ENCODE measurements at regions not wholly inside any gene's neighbourhood (a gene's known extent, or its start where the extent isn't known, plus 50 kb on each side); places are given as distances from the start of the nearest gene placed in this dataset.

- DNase-seq (ENCODE audit: low read depth, low spot score) = no peak
Measured at GRCh38 chr21:16815243-16815642, 697.6 kb upstream of the CXADR start.

- no peak for DNase-seq (ENCODE audit: low read depth, low spot score)
Measured at GRCh38 chr21:16821588-16821987, 691.3 kb upstream of the CXADR start.

DNA sequence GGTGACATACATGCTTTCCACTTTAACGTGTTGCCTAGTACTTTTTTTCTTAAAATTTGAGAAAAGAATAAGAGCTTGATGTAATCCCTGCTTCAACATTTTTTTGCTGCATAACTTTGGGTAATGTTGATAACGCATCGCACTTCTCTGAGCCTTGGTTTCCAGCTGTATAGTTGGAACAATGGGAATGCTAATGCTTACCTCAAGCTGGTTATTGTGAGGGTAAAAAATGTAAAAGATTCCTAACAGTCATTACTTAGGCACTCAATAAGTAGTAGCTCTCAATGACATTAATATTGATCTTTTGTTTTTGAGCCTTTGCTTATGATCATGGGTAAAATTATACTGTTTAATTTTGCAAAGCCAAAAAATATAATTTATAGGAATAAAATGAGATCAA is 683.3 kb upstream of the CXADR start:
- DNase-seq (ENCODE audit: low read depth, low spot score) = no peak

DNA sequence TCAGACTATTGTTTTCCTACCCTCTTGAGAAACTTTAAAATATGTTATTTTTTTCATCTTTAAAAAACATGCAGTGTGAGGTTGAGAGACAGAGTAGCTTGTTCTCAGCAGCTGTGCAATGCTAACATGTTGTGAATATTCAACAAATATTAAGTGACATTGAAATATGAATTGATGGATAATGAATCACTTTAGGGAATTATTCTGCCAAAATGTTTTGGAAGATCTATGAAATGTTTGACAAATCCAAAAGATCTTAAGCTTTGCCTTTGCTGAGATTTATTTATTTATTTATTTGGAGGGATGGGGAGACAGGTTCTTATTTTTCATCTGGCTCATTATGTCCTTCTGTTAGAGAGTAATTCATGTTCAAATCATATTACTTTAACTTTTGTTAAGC is 680.1 kb upstream of the CXADR start:
- DNase-seq (ENCODE audit: low read depth, low spot score) = no peak

DNA sequence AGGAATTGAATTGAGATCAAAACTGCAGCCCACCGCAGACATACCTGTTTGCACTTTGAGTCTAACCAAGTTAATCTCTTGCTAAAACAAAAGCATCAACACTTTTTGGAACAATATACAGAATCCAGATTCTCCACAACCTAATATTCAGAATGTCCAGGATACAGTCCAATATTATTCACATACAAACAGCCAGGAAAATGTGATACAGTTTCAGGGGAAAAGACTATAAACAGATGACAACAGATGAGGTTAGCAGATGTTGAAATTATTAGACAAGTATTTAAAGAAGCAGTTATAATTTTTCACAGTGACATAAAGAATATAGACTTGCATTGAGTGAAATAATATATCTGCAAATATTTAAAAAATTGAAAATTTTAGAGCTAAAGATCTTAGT is 678.1 kb upstream of the CXADR start:
- no peak for DNase-seq (ENCODE audit: low read depth, low spot score)

GRCh38 chr21:16837321-16837720 is 675.5 kb upstream of the CXADR start:
- no peak for DNase-seq (ENCODE audit: low read depth, low spot score)

GRCh38 chr21:16837721-16838120 is 675.1 kb upstream of the CXADR start:
- no peak for DNase-seq (ENCODE audit: low read depth, low spot score)

GRCh38 chr21:16838331-16838730 is 674.5 kb upstream of the CXADR start:
- no peak for DNase-seq (ENCODE audit: low read depth, low spot score)

DNA sequence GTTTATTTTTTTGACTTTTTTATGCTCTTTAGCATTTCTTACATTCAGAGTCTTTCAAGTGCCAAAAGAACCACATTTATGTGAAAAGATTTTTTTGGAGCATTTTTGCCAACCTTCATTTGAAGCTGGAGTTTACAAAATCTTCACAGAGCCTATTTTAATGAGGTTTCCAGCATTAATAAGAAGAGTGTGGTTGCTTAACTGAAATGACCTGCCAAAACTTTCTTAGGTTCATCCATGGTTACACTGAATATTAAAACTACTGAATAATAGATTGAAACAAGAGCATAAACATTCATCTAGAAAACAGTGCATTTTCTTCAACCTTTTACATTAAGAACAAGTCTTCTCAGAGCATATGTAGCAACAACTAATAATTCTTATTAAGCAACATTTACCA is 672.3 kb upstream of the CXADR start:
- no peak for DNase-seq (ENCODE audit: low read depth, low spot score)

DNA sequence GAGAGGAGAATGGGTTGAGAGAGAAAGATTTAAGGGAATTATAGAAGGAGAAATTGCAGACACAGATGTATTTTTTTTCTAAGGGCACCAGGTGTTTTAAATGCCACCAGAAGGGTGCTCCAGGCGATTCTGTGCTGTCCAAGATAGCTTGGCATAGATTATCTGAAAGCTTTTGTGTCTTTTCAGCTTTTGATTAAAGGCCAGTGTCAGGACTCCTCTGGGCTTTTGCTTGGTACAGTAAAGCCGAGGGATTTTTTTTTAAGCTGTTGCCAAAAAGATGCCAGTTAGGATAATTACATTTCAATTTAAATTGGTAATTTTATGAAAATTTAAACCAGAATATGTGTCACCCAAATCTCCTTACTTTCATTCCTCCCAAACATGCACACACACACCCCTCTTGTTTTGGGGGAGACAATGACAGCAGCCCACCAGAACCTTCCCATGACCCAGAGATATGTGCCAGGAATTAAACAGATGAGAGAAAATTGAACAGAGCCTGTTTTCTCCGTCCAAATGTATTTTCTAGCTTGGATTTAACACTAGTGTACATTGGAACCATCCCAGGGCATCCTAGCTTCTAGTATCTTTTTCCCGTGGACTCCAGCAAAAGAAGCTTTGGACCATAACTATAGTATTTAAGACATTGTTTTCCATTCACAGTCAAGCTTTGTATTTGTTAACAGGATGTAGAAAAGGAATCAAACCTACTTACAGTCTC is 670.7 kb upstream of the CXADR start:
- DNase-seq (ENCODE audit: low read depth, low spot score) = no peak

GRCh38 chr21:16842696-16843035 is 670.2 kb upstream of the CXADR start:
- no peak for DNase-seq (ENCODE audit: low read depth, low spot score)

DNA sequence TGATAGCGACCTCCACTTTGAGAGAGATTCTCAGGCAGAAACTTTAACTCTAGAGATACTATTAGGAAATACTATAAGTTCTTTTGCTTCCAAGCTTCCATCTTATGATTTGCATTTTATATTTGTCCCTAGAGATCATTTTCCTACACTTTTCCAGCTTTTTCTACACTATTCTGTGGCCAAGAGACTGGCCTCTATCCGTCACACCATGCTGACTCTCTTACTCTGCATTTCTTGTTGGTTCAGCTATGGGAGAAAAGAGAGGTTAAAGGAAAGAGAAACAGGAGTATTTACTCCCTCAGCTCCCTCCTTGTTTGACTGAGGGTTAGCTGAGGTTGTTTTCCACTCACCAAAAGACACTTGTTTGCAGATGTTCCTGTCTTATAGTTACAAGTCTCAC is 665.6 kb upstream of the CXADR start:
- DNase-seq (ENCODE audit: low read depth, low spot score) = no peak

DNA sequence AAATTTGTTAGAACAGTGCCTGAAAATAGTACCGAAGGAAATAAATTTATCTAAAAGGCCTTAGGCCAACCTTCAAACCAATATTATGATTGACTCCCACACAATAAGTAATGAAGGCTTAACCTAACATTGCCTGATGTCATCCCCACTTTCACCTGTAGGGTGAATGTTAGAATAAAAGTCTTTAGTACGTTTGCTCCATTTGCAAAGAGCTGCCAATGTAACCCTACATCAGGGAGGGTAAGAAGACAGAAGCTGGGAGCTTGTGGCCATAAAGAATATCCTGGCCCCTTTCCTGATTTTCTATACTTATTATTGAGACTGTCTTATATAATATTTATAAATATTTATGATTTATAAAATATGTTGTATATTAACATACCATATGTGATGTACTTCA is 661.8 kb upstream of the CXADR start:
- DNase-seq (ENCODE audit: low read depth, low spot score) = no peak

DNA sequence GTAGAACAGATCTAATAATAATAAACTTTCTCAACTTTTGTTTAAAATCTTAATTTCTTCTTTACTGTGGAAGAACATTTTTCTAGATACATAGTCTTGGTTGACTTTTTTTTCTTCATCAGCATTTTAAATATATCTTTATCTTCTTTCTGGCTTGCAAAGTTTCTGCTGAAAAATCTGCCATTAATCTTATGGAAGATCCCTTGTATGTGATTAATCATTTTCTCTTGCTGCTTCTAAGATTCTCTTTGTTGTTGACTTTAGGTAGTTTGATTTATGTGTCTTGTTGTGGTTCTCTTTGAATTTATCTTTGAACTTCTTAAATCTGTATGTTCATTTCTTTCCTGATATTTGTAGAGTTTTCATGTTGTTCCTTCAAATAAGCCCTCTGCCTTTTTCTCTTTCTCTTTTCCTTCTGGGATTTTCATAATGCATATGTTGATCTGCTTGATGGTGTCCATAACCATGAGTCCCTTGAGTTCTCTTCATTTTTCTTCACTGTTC is 657.6 kb upstream of the CXADR start:
- no peak for DNase-seq (ENCODE audit: low read depth, low spot score)

DNA sequence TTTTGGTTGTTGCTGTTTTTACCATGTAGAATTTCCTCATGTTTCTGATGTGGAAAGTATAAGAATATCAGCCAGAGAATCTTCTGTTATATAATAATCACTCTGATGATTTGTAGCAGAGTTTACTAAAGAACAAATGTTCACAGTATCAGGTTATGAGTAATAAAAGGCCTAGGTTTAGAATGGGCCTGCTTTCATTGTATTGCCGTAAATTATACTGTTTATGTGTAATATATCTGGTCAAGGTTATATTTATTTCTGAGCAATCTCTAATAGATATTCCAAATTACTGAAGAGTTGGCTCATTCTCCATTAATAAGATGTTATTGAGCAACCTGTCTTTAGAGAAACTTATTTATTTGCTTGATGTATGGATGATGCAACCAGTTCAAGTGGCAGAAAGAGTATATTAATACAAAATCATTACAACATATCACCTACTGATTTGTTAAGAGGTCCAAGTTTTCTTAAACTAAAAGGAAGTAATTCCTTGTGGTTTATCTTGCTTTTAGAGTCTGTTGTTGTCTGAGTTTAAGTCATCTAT is 649.4 kb upstream of the CXADR start:
- no peak for DNase-seq (ENCODE audit: low read depth, low spot score)

GRCh38 chr21:16863908-16864307 is 648.9 kb upstream of the CXADR start:
- DNase-seq (ENCODE audit: low read depth, low spot score) = no peak

- DNase-seq (ENCODE audit: low read depth, low spot score) = no peak
Measured at GRCh38 chr21:16865632-16866031, 647.2 kb upstream of the CXADR start.

DNA sequence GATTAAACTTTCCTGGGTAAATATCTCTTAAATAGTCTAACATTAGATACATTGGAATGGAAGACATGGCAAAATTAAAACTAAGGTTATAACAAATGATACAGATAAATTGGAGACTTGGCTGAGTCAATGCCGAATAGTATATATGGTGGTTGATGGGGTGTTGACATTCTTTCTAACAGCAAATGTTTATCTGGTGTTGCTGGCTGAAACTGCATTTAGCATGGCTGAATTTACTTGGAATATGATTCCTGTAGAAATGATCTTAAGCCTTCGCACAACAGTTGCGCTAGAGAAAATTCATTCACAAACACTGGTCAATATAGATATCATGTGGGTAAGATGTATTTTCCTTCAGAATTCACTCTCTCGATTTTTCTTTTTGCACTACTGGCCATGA is 646.0 kb upstream of the CXADR start:
- no peak for DNase-seq (ENCODE audit: low read depth, low spot score)

DNA sequence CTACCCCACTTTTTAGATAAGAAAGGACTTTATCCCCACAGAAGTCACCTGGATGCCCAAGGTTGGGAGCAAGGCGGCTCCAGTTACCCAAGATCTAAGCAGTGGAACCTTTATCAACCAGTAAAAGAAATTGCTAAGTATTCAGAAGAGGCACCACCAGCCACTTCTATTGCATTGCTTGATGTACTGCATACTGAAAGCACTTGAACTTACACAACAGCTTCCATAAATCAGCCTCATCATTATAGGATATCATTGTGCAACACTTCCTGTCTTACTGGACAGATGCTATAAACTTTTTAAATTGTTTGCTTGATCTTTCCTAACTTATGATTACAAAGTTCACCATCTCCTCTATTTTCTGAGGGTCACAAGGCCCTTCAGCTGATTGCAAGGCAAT is 642.7 kb upstream of the CXADR start:
- no peak for DNase-seq (ENCODE audit: low read depth, low spot score)

- DNase-seq (ENCODE audit: low read depth, low spot score) = no peak
Measured at GRCh38 chr21:16872616-16873015, 640.2 kb upstream of the CXADR start.

GRCh38 chr21:16873176-16873575 is 639.7 kb upstream of the CXADR start:
- DNase-seq (ENCODE audit: low read depth, low spot score) = no peak

DNA sequence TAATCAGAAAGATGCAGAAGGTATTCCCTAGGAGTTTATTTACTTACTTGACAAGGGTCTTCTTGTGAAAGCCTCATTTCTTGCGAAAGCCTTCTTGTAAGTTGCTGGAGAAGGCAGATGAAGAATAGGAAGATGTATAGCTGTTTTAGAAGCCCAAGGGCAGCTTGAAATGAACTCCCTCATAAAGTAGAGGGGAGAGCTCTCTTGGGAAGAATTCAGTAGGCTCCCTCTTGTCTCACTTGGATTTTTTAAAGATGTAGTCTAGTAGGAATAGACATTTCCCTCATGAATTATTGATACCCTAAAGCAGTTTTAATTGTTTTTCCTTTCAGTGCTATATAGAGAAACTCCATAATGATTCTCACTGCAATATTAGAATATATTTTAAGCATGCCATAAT is 639.2 kb upstream of the CXADR start:
- no peak for DNase-seq (ENCODE audit: low read depth, low spot score)

GRCh38 chr21:16879479-16879878 is 633.4 kb upstream of the CXADR start:
- no peak for DNase-seq (ENCODE audit: low read depth, low spot score)

GRCh38 chr21:16891821-16892220 is 621.0 kb upstream of the CXADR start:
- peak; percentile 26 for DNase-seq (ENCODE audit: low read depth, low spot score)

Data from smooth muscle cell of the brain vasculature (primary cell).